GM04503 (cell line): ENCODE measurements at regions not wholly inside any gene's neighbourhood (a gene's known extent, or its start where the extent isn't known, plus 50 kb on each side); places are given as distances from the start of the nearest gene placed in this dataset.

Experiments
- DNase-seq: peaks from one replicate; pipeline ENCODE4 v3.0.0-alpha.2; 2012; ENCODE audit warnings: low read depth

- DNase-seq = no peak
Observed at GRCh38 chr1:105865546-105865945, 1190.9 kb upstream of the PRMT6 start.

GRCh38 chr1:105872817-105873216, 1183.7 kb upstream of the PRMT6 start:
- DNase-seq = no peak

- DNase-seq = no peak
Observed at GRCh38 chr1:105874621-105875020, 1181.9 kb upstream of the PRMT6 start.

- no peak for DNase-seq
Observed at GRCh38 chr1:105886309-105886708, 1170.2 kb upstream of the PRMT6 start.

- no peak for DNase-seq
Observed at GRCh38 chr1:105891308-105891707, 1165.2 kb upstream of the PRMT6 start.

DNA sequence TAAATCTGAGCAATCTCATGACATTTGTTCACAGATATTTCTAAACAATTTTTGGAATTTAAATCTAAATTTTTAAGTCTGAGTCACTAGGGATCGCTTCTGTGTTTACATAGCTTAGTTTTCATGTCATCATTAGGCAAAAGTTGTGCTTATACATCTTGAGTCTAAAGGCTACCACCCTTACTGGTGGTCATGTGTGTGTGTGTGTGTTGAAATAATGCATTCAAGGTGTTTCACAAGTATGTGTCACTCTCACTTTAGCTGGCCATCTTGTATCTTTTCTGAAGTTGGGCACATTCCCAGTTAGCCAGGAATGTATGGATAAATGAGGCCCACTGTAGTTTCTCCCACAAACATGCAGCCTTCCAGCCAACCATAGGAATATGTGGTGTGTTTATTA, 1162.5 kb upstream of the PRMT6 start:
- DNase-seq = no peak

DNA sequence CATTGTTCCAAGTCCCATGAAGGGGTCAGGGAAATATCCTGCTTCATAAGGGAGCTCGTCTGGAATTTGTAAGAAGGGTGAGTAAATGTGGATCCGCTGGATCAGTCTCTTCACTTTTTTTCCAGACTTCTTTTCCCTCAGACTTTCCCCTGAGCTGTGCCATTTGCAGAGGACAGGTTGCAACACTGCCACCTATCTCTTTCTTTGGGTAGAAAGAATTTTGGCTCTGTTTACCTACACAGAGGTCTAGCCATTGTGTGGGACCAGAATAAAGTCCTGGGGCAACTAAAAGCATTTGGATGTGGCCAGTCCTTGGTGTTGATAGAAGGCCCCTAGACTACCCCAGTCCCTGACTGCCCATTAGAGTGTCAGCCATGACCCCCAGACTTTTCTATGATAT, 1146.7 kb upstream of the PRMT6 start:
- no peak for DNase-seq

DNA sequence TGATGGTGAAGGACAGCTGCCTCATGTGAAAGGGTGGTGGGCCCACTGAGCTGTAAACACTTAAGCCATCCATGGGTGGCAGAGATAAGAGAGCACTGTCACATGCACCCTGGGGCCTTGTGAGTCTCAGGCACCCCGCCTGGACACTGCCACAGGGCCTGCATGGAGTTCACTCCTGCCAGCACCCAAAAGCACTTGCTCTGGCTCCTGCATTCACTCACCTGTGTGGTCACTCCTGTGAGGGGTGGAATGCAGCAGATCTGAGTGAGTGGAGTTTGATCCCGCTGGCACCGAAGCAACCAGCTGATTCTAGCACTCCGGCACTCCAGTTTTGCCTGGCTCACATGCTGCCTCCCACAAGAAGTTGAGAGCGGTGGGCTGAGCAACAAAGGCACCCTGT, 1142.1 kb upstream of the PRMT6 start:
- no peak for DNase-seq

DNA sequence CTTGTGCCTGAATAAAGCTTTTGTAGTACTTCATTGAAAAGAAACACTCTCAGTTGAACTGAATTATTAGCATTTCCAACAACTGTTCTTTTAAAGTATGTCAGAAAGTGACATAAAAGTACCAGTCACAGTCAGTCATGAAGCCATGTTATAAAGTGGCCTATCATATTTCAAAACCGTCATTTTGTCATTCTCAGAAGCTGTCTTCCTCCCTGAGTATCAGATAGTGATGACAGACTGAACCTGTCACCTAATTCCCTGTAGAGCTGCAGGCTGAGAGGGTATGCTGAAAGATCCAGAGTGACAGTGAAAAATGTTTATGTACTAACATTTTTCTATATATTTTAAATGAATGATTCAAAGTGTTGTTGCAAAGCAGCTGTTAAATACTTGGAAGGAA, 1121.7 kb upstream of the PRMT6 start:
- no peak for DNase-seq

- DNase-seq = no peak
Observed at GRCh38 chr1:105964879-105965278, 1091.6 kb upstream of the PRMT6 start.

DNA sequence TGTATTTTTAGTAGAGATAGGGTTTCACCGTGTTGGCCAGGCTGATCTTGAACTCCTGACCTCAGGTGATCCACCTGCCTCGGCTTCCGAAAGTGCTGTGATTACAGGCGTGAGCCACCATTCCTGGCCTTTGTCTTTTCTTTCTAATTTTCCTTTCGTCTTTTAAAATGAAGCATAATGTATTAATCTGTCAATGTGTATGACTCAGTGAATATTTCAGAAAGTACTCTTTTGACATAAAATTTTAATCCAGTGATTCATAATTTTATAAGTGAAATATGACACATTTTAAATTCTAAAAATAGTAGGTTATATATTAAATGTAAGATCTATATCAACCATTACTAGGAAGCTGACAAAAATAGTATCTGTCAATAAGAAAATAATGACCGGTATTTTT, 1059.0 kb upstream of the PRMT6 start:
- no peak for DNase-seq

DNA sequence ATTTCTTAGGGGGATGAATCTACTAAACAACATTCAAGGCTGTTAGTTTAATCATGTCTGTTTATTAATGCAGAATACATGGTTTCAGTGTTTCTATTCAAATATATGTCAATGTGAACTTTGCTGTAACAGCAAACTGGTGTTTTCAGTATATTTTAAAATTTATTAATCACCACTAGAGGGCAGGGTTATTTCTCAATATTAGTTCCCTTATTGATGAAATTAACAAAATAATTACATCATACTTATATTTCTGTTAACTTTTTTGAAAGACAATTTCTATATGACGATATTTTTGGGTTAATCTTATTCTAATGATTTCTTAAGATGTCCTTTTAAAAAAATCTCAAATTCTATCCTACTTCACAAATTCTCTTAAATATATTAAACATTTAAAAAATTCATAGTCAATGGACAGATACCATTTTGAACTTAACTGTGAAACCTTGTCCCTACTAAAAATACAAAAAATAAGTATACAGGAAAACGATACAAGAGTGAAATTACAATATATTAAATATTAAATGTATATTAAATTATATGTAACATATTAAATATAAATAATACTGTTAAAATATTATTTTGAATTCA, 1034.1 kb upstream of the PRMT6 start:
- DNase-seq = no peak

GRCh38 chr1:106027871-106028270, 1028.6 kb upstream of the PRMT6 start:
- DNase-seq = no peak

- no peak for DNase-seq
Observed at GRCh38 chr1:106037526-106037925, 1018.9 kb upstream of the PRMT6 start.

DNA sequence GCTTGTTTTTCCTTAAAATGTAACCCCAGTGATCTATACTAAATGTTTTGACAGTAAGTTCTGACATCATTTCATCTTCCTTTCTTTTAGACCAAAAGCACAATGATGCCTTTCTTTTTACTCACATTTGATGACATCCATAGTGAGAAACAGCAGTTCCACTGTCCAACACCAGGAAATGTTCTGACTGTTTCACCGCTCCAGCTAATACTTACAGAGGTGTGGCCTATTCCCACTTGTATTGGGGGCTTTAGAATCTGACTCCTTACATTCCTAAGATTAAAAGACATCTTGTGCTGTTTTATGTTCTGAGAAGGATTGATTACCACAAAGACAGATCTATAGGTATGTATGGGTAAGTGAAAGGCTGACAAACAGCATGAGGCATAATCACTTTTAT, 1018.2 kb upstream of the PRMT6 start:
- no peak for DNase-seq

DNA sequence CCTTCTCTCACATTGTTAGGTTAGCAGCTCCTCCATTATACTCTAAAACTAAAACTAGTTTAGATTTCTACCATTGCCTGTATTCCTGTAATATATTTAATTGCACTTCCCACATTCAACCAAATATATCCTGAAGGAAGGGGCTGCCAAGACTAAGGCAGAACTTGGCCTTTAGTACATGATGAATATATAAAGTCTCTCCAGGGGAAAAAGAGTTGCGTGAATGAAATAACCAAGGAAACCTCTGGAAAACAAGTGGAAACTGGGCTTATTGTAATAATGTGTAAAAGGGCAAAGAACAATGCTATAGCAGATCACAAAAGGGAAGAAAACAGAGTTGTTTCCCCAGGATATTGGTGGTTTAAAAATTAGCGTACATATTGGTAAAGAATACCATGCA, 1012.5 kb upstream of the PRMT6 start:
- no peak for DNase-seq

DNA sequence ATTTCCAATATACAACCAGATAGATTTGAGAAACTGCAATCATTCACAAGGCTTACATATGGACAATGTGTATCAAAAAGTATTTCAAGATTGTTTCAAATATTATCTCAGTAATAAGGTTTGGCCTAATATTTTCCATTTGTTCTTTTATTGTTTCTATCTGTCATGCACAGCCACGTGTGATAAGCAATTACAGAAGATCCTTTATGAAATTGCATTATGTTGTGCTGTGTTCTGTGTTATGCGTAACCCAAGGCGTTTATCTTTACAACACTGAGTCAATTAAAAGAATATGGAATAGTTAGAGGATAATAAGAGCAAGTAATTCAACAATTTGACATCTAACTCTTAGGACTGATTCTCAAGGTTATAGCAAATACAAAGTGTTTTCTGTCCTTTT, 1009.3 kb upstream of the PRMT6 start:
- no peak for DNase-seq

GRCh38 chr1:106049595-106049994, 1006.9 kb upstream of the PRMT6 start:
- DNase-seq = no peak

- DNase-seq = no peak
Observed at GRCh38 chr1:106055855-106056254, 1000.6 kb upstream of the PRMT6 start.

DNA sequence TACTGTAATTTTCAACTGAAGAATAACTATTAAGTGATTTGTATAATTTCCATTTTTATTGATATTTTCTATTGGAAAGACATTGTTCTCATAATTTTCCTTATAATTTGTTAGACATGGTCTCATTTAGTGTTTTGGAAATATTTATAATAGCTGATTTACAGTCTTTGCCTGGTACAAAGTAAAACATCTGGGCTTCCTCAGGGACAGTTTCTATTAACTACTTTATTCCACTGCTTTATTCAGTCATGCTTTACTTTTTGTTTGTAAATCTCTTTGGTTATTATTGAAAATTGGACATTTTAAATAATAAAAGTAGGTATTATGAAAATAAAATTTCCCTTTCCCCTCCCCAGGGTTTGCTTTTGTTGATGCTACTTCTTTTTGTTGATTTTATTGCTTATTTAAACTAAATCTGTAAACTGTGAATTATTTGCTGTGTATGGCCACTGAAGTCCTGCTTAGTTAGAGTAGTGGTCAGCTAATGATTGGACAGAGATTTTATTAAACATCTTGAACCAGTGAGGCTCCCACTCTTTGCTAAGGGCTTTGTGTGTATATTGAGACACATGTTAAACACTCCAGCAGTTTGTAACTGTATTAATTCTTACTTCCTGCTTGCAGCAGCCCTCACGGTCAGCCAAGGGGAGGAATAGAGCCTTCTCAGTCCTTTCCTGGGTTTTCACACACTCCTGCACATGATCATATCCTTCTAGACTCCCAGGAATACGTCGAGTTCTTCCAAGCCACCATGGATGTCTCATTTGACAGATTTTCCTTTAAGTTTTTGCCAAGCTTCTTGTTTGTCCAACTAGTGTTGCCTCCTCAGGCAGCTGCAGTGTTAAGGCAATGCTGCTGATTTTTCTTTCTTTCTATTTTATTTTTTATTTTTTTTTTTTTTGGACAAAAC, 994.6 kb upstream of the PRMT6 start:
- no peak for DNase-seq

- DNase-seq = no peak
Observed at GRCh38 chr1:106063510-106063909, 993.0 kb upstream of the PRMT6 start.

GRCh38 chr1:106072909-106073600, 983.4 kb upstream of the PRMT6 start:
- no peak for DNase-seq
